ENCODE measurements at regions not wholly inside any gene's neighbourhood (a gene's known extent, or its start where the extent isn't known, plus 50 kb on each side); places are given as distances from the start of the nearest gene placed in this dataset.
"Not testable (repeated sequence)": the region's sequence is repeated elsewhere in the genome, so short reads cannot be mapped to it uniquely, and the experiment has no call there.

DNA sequence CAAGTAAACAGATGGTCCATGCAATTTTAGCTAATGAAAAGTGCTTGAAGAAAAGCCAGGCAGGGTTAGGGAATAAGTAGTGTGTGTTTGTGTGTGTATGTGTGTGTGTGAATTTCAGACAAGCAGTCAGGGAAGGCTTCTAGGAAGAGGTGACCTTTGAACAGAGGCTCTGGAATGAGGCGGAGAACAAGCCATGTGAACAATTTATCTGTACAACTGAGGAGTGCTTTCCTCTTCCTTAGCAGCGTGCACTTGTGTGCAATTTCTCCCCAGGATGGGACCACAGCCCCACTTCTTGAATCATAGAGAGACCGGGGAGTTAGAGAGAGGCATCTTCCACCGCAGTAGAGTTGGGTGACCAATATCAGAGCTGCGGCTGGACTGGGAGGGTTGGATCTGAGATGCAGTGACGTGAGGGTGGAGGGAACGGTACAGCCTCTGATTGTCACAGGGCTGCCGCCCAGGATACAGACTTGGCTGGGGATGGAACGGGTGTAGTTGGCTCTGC is 69.2 kb upstream of the FAM171A1 start:
- Mint-ChIP-seq H3K4me1 (no peaks in the 10 kb centered on the region), H3K9me3 (no peaks in the 10 kb centered on the region), H3K36me3 (no peaks in the 10 kb centered on the region), H3K4me3 (no peak overlapping the region), H3K27ac (no peak overlapping the region)
- ATAC-seq (no peak), DNase-seq (ENCODE audit: low spot score in 2 of 2) (no peak)

DNA sequence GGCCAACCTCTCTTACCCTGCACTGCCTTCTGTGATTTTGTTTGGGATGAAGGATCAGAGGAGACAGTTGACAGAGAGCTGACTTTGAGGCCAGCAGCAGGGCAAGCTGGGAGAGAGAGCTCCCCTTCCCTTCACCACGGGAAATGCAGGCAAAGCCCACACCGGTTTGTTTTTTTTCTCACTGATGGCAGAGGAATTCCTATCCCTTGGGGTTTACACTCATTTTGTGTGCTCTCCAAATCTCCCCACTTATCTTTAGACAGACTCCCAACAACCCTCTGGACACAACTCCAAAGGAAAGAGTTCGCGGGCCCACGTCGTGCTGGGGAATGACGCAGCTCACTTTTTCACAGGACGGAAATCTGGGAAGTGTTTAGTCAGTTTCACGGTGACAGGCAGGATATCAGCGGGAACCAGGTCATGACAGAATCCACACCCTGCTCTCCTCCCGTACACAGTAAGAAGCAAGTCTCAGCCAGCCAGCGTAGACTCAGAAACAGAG is 68.3 kb upstream of the FAM171A1 start:
- H3K9me3 Mint-ChIP-seq, result no peaks in the 10 kb centered on the region
- peaks cover 6% of the 10 kb centered on the region for H3K4me1 Mint-ChIP-seq
- no peak for DNase-seq (ENCODE audit: low spot score in 2 of 2)
- no peak for ATAC-seq
- no peak overlapping the region for H3K27ac Mint-ChIP-seq
- no peak overlapping the region for H3K4me3 Mint-ChIP-seq
- H3K36me3 Mint-ChIP-seq, result no peaks in the 10 kb centered on the region

DNA sequence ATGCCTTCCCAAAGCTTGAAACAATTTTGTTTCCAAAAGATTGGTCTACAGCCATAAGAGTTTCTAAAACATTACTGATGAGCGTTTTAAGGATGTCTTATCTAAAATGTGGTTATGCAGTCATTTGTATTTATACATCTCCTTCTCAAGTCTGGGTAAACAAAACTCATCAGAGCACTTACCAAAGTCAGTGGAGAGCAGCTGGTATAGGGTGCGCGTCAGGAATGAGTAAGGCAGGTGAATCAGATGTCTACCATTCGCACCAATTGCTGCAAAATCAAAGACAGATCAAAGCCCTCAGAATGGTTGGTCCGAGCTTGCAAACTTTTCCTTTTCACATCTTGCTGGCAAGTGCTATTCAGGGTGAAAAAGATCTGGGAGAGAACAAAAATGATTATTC is 65.6 kb upstream of the FAM171A1 start:
- no peaks in the 10 kb centered on the region for H3K36me3 Mint-ChIP-seq

DNA sequence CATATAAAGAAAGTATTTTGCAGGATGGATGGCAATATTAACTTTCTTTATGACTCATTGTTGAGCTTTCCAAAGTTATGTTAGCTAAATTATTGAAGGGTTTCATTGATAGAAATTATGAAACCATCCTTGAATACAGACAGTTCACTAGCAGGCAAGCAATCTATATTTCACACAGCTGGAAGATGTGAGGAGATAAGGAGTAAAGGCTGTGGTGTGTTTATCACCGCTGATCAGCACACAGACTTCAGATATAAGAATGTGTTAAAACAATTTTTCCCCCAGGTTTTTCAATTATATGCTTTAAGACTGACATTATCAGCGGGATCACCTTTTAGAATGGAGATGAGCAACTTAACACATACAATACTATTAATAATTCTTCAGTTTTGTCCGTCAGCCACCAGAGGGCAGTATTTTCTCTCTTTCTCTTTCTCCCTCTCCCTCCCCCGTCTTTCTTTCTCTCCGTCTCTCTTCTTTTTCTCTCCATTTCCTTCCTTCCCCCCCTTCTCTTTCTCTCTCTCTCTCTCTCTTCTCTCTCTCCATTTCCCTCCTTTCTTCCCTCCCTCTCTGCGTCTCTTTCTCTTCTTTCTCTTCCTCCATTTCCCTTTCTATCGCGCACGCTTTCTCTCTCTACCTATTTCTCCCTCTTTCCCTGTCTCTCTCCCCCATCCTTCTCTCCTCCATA is 62.9 kb upstream of the FAM171A1 start:
- peak in 1 of 2 donors; percentile 15 for DNase-seq (ENCODE audit: low spot score in 2 of 2)
- no peaks in the 10 kb centered on the region for H3K9me3 Mint-ChIP-seq
- H3K27ac Mint-ChIP-seq, result peak overlapping the region; percentile 19

More for the DNA sequence above, 65.6 kb upstream of the FAM171A1 start:
- DNase-seq (ENCODE audit: low spot score in 2 of 2) (no peak), ATAC-seq (no peak)
- Mint-ChIP-seq H3K4me1 (peaks cover 11% of the 10 kb centered on the region), H3K4me3 (no peak overlapping the region), H3K27ac (no peak overlapping the region), H3K9me3 (no peaks in the 10 kb centered on the region)

DNA sequence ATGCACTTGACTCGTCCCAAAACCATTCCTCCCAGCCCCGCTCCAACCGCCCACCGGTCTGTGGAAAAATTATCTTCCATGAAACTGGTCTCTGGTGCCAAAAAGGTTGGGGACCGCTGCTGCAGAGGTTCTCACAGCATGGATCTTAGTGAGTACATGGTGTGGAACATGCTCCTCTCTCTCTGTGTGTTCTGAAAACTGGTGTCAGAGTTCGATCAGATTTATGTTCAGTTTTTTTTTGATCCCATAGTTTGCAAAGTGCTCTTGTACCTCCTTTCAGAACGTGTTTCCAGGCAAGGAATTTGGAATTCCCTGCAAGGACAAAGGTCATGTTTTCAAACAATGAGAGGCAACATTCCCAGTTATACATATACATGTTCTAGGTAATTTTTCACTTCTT is 61.2 kb upstream of the FAM171A1 start:
- Mint-ChIP-seq H3K27ac (no peak overlapping the region), H3K9me3 (no peaks in the 10 kb centered on the region), H3K4me1 (peaks cover 11% of the 10 kb centered on the region), H3K36me3 (no peaks in the 10 kb centered on the region), H3K4me3 (no peak overlapping the region)
- no peak for ATAC-seq
- no peak for DNase-seq (ENCODE audit: low spot score in 2 of 2)

More for the DNA sequence above, 62.9 kb upstream of the FAM171A1 start:
- H3K4me3 Mint-ChIP-seq, result peak overlapping the region; percentile 59
- peak; percentile 64 for ATAC-seq
- H3K36me3 Mint-ChIP-seq, result no peaks in the 10 kb centered on the region
- H3K4me1 Mint-ChIP-seq, result peaks cover 11% of the 10 kb centered on the region

DNA sequence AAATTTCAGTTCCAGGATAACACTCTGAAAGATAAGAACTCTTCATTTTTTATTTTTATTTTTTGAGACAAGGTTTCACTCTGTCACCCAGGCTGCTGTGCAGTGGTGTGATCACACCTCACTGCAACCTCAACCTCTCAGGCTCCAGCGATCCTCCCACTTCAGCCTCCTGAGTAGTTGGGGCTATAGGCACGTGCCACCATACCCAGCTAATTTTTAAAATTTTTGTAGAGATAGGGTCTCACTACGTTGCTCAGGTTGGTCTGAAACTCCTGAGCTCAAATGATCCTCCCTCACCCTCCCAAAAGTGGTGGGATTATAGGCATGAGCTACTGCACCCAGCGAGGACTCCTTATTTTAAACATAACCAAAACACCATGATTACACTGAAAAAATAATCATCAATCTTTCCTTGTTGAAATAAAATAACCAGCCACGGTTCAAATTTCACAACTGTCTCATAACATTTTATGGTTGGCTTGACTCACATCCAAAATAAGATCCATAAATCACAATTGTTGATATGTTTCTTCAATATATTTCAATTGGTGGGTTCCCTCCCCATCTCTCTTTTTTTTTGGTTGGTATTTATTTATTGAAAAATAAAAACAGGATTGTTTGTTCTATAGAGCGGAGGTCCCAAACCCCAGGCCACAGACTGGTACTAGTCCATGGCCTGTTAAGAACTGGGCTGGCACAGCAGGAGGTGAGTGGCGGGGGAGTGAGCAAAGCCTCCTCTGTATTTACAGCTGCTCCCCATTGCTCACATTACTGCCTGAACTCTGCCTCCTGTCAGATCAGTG is 60.1 kb upstream of the FAM171A1 start:
- ATAC-seq, result no peak
- H3K4me3 Mint-ChIP-seq, result no peak overlapping the region
- peaks cover 11% of the 10 kb centered on the region for H3K4me1 Mint-ChIP-seq
- no peak overlapping the region for H3K27ac Mint-ChIP-seq
- DNase-seq (ENCODE audit: low spot score in 2 of 2), result no peak
- H3K36me3 Mint-ChIP-seq, result no peaks in the 10 kb centered on the region
- H3K9me3 Mint-ChIP-seq, result no peaks in the 10 kb centered on the region

DNA sequence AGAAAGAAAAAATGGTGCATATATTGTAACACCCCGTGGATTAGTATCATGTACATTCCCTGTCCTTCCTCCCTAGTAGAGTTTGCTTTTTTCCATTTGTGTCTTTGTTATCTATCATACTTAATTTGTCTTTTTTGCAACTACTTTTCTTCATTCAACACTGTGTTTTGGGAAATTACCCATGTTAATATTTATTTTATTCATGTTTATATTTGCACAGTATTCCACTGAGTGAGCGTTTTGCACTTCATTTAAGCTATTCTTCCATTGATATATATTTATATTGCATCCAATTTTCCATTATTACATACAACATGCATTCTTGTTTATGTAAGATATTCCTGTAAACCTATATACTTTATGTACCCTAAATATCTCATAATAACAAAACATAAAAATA is 57.6 kb upstream of the FAM171A1 start:
- H3K4me1 Mint-ChIP-seq, result no peaks in the 10 kb centered on the region
- no peaks in the 10 kb centered on the region for H3K9me3 Mint-ChIP-seq
- ATAC-seq, result no peak
- no peaks in the 10 kb centered on the region for H3K36me3 Mint-ChIP-seq
- H3K27ac Mint-ChIP-seq, result no peak overlapping the region
- DNase-seq (ENCODE audit: low spot score in 2 of 2), result no peak
- H3K4me3 Mint-ChIP-seq, result no peak overlapping the region

DNA sequence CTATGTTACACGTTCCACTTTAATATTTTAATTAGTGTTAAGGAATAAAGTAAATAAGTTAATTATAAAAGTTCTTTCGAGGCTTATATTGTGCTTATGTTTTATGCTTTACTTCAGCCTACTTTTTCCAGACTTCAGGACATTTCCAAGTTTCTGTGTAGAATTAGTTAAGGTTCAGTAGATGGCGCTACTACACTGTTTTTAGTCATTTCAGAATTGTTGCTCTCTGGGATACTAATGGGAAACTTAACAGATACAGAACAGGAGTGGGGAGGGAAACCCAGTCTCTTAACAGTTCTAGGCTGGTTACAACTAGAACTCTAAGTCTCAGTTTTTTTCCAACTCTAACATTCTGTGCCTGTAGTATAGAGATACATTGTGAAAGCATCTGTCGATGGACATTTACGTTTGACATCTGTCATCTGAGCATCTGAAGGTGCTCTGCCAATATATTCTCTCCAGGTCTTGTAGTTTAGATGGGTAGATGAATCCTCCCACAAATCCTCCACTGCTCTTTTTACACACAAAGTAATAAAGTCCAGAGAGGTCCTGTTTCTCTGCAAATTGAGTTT is 56.8 kb upstream of the FAM171A1 start:
- no peaks in the 10 kb centered on the region for H3K9me3 Mint-ChIP-seq
- H3K4me1 Mint-ChIP-seq, result no peaks in the 10 kb centered on the region
- no peak for ATAC-seq
- no peak overlapping the region for H3K27ac Mint-ChIP-seq
- DNase-seq (ENCODE audit: low spot score in 2 of 2), result no peak
- no peaks in the 10 kb centered on the region for H3K36me3 Mint-ChIP-seq
- H3K4me3 Mint-ChIP-seq, result no peak overlapping the region

DNA sequence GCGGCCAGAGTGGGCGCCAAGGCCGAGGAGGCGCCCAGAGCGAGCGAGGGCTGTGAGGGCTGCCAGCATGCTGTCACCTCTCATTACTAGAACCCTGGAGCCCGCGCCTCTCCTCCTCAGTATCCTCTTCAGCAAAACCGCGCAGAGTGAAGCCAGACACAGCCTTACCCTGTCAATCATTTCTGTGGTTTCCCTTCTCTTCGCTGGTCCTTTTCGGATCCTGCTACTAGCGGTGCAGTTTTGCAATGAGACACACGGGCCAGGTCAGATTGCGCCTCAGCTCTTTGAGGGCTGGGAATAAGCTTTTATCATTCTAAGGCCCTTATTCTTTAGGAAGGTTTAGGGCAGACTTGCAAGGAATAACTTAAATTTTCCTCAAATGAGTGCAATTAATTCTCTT is 55.5 kb upstream of the FAM171A1 start:
- ATAC-seq (peak; percentile 48), DNase-seq (ENCODE audit: low spot score in 2 of 2) (no peak)
- Mint-ChIP-seq H3K36me3 (no peaks in the 10 kb centered on the region), H3K4me1 (no peaks in the 10 kb centered on the region), H3K4me3 (no peak overlapping the region), H3K27ac (no peak overlapping the region), H3K9me3 (no peaks in the 10 kb centered on the region)

DNA sequence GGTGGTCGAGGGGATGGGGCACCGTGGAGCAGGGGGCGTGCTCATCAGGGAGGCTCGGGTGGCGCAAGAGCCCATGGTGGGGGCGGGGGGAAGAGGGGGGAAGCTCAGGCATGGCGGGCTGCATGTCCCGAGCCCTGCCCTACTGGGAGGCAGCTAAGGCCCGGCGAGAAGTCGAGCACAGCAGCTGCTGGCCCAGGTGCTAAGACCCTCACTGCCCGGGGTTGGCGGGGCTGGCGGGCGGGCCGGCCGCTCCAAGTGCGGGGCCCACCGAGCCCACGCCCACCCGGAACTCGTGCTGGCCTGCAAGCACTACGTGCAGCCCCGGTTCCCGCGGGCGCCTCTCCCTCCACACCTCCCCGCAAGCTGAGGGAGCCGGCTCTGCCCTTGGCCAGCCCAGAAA is 55.0 kb upstream of the FAM171A1 start:
- Mint-ChIP-seq H3K9me3 (no peaks in the 10 kb centered on the region), H3K4me3 (no peak overlapping the region), H3K27ac (no peak overlapping the region), H3K4me1 (no peaks in the 10 kb centered on the region), H3K36me3 (no peaks in the 10 kb centered on the region)
- ATAC-seq (no peak), DNase-seq (ENCODE audit: low spot score in 2 of 2) (no peak)

DNA sequence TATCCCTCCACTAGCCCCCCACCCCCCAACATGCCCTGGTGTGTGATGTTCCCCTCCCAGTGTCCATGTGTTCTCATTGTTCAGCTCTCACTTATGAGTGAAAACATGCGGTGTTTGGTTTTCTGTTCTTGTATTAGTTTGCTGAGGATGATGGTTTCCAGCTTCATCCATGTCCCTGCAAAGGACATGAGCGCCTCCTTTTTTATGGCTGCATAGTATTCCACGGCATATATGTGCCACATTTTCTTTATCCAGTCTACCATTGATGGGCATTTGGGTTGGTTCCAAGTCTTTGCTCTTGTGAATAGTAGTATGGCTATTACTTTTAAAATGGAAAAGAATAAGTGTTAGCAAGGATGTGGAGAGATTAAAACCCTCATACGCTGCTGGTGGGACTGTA is 50.8 kb upstream of the FAM171A1 start:
- H3K36me3 Mint-ChIP-seq; H3K9me3 Mint-ChIP-seq; H3K4me1 Mint-ChIP-seq; H3K27ac Mint-ChIP-seq; DNase-seq (ENCODE audit: low spot score in 2 of 2); H3K4me3 Mint-ChIP-seq; ATAC-seq: not testable (repeated sequence)

All from stimulated activated effector memory CD8-positive, alpha-beta T cell treated with anti-CD3 and anti-CD28 coated beads, Interleukin-12 subunit alpha, Interleukin-12 subunit beta, amount 100 ng/mL, for 72 hours (primary cell).